SH-SY5Y (cell line): ENCODE measurements at regions not wholly inside any gene's neighbourhood (a gene's known extent, or its start where the extent isn't known, plus 50 kb on each side); places are given as distances from the start of the nearest gene placed in this dataset.

Experiments
- GATA2 ChIP-seq: IDR thresholded peaks from 2 replicates; pipeline ENCODE4 v1.6.1; 2011; ENCODE audit warnings: mild to moderate bottlenecking, low read depth, low read length
- GATA3 ChIP-seq: IDR thresholded peaks from 2 replicates; pipeline ENCODE4 v1.6.1; 2011; ENCODE audit warnings: low read depth, mild to moderate bottlenecking, low read length, moderate library complexity

DNA sequence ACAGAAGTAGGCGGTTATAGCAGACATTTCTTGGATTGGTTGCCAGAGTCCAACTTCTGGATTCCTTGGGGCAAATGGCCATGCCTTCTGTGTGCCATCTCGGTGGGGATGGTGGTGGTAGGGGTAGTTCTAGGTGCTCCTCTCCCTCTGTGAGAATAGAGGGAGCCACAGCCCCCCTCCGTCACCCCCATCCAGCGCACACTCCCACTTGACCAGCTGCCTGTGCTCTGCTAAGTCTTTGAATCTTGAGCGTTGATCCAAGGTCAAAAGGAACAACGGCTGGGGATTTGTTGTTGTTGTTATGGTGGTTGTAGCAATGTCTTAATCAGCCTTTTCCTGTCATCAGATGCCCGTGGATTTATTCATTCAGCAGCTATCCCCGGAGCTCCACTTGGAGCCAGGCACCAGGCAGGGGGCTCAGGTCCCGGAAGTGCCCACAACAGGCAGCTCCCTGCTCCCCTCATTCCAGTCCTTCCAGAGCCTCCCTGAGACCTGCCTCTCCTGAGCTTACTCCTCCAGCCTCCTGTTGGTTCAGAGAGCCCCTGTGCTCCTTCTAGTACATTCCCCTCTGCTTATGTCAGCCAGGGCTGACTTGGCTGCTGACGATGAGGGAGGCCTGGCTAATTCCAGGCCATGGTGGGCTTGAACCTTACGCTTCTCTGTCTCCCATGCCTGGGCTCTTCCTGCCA is 146.6 kb upstream of the WNT4 start:
- no peak for TF ChIP-seq GATA2
- TF ChIP-seq GATA3 = no peak

DNA sequence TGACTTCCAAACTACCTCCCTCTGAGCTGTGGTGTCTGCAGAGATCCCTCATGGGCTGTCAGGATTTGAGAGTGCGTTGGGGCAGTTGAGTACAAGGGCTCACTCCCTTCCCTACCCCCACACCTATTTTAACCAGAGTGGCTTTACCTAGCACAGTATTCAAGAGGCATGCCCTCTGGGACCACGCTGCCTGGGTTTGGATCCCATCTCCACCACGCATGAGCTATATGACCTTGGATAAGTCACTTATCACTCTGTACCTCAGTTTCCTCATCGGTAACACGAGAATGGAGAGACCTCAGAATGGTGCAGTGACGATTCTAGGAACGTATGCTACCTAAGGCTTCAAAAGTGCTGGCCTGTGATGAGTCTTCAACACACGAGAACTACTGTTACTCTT is 147.3 kb upstream of the WNT4 start:
- TF ChIP-seq GATA2 = no peak
- TF ChIP-seq GATA3 = no peak

DNA sequence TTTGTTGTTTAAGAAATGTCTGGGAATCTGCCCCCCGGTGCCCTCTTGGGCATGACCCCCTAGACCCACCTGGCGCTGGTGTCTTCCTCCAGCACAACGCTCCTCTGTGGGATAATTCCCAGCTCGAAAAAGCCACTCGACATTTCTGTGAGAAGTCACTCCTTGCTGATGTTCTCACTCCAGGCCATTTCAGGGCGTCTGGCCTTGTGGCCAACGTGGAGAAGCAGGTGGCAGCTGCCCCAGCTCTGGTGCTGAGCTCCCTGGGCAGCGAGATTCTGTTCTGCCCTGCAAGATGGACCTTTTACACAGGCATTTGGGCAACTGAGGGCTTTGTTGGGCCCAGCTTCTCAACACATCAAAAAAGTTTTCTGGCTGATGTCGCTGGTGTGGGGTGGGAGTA is 147.7 kb upstream of the WNT4 start:
- TF ChIP-seq GATA2 (no peak), GATA3 (no peak)

DNA sequence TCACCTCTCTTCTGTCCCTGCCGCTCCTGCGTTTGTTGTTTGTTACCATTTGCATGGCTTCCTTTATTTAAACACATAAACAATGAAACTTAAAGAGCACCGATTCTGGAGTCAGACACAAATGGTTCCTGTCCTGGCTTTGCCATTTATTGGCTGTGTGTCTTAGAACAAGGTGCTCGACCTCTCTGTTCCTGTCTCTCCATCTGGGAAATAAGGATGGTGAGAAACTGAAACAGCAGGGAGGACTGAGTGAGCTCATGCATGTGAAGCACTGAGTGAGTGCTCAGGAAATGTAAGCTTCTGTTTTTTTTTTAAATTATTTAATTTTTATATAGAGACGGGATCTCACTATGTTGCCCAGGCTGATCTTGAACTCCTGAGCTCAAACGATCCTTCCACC is 148.2 kb upstream of the WNT4 start:
- TF ChIP-seq GATA3 (no peak), GATA2 (no peak)

DNA sequence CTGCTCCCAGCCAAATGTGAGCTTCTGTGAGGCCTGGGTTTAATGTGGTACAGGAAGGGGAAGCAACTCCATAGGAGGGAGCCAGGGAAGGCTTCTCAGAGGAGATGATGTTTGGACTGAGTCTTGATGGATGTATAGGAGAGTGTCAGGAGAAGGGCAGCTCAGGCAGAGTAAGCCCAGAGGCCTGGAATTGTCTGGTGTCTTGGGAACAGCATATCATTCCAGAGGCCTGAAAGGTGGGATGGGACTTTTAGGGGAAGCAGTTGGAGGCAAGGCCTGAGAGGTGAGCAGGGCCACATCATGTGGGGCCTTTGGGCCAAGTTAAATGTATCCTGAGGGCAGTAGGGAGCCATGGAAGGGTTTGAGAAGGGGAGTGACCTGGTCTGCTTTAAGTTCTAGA is 148.6 kb upstream of the WNT4 start:
- TF ChIP-seq GATA2 (no peak), GATA3 (no peak)

DNA sequence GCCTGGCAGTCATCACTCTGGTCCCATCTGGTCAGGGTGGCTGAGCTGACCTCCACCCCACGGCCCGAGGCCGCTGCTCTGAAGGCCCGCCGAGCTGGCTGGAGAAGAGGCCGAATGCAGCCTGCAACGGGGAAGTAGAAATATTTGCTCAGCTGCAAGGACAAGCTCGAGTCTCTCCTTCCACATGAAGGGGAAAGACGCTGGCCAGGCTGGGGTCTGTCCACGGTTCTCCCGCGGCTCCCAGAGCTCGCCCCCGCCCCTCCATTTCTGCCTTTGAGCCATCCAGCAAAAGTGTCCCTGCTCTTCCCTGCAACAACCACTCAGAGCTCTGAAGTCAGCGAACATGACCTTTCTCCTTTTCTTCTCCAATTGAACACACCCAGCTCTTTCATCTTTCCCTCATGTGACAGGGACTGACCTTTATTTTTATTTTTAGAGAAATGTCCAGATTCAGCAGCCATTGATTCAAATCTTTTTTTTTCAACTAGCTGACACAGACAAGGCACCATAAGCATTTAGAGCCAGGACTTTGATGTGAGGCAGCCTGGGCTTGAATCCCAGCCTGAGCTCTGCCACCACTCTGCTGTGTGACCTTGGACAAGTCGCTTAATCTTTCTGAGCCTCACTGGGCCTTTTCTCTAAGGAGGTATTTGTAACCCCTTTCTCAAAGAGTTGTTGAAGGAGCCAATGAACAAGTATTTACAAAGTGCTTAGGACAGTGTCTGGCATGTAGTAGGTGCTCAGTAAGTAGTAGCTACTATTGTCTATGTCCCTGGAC is 149.3 kb upstream of the WNT4 start:
- TF ChIP-seq GATA3 = no peak
- TF ChIP-seq GATA2 = no peak

DNA sequence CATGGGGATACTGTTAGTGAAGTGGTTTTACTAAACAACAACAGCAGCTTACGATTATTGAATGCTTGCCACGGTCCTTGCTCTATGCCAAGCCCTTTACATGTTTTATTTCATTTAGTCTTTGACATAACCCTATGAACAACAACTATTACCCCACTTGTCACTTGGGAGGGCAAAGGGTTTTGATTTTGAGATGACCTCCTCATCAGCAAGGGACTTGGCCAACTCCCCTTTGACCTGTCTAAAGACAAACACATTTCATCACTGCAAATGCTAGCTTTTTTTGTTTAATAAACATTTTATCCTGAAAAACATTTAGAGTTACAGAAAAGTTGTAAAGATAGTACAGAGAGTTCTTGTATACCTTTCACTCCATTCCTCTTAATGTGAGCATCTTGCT is 152.5 kb upstream of the WNT4 start:
- TF ChIP-seq GATA2 (no peak), GATA3 (no peak)

DNA sequence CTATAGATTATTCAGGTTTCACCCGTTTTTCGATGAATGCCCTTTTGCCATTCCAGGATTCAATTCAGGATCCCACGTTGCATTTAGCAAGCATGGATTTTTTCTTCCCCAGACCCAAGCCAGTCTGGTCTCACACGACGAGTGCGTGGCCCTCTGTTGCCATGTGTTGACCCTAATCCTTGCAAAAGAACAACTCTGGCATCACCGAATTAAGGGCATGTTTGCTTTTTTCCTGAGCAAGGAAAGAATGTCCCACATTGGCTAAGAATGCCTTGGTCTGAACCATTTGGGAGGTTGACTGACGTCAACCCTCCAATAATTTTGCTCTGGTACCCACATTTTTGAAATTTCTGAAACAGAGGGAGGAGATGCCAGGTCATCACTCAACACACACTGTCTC is 153.0 kb upstream of the WNT4 start:
- TF ChIP-seq GATA2 = no peak
- TF ChIP-seq GATA3 = no peak

DNA sequence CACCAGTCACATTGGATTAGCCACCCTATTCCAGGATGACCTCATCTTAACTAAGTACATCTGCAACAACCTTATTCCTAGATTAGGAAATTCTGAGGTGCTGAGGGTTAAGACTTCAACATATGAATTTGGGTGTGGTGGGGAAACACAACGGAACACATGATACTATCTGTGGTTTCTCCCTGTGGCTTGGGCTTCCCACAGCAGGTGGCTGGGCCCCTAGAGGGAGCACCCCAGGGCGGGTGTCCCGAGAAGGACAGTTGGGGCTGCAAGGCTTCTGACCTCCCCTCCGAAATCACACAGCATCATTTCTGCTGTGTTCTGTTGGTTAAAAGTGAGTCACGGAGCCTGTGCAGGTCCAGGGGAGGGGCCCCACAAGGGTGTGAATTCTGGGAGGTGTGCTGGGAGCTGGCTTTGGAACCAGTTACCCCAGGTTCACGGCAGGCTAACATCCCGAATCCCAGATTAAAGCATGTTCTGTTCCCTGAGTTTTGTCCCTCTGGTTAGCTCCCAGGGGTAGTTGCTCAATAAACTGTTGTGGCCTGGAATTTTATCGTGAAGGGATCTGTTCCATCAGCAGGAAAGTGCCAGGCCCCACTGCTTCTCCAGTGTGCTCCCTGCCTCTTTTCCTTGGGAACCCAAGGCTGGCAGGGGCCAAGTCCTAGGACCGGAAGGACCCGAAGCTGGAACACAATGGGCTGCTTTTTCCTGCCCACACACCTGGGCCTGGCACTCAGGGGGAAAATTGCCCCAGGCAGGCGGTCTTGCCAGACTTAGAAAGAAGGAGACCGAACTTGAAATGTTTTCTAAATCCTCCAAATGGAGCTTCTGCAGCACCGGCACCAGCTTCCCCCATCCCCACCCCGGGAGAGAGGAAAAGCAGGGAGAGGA is 154.0 kb upstream of the WNT4 start:
- TF ChIP-seq GATA3 = no peak
- no peak for TF ChIP-seq GATA2

DNA sequence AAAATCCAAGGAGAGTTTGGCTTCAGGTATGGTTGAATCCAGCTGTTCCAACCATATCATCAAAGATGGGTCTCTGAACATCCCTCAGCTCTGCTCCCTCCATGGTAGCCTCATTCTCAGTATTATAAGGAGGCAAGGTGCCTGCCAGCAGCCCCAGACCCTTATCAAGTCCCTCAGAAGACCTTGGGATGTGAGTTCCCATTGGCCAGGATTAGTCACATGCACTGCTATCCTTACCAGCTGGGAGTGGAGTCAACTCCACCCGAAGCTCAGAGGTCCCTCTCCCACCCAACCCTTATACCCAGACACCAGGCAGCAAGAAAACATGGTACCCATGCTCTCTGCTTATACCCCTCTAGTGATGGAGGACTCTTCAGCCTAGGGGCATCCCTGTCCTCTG is 153.7 kb upstream of the ZBTB40 start:
- TF ChIP-seq GATA3 (no peak), GATA2 (no peak)

DNA sequence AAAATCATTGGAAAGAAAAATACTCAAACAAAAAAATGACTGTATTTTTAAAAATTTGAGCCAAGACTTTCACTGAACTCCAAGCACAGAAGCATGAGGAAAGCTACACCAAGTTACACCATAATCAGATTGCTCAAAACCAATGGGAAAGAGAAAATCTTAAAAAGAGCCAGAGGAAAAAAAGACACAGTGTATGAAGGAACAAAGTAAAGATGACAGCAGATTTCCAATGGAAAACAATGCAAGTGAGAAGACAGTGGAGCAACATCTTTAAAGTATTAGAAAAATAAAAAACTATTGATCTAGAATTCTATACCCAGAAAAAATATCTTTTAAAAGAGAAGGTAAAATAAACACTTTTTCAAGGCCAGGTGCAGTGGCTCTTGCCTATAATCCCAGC is 147.8 kb upstream of the ZBTB40 start:
- TF ChIP-seq GATA2 (no peak), GATA3 (no peak)

DNA sequence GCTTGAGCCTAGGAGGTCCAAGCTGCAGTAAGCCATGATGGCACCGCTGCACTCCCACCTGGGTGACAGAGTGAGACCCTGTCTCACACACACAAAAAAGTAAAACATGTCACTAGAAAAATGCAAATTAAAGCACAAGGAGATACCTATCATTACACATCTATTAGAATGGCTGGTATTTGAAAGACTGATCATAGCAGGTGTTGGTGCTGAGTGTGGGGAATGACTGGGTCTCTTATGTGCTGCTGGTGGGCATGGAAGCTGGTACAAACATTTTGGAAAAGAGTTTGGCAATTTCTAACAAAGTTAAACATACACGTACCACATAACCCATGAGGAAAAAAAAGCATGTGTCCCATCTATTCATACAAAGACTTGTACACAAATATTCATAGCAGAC is 142.1 kb upstream of the ZBTB40 start:
- TF ChIP-seq GATA2 (no peak), GATA3 (no peak)

DNA sequence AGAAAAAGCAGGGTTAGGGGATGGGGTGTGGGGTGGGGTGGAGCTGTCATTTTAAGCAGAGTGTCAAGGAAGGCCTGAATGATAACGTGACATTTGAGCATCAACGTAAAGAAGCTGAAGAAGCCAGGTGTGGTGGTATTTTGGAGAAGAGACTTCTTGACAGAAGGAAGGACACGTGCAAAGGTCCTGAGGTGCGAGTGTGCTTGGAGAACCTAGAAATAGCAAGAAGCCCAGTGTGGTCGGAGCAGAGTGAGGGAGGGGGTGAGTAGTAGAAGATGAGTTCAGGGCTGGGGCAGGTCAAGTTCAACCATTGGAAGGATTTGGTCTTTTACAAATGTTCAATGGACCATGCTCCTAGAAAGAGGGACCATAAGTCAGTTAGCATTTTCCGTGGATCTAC is 140.2 kb upstream of the ZBTB40 start:
- no peak for TF ChIP-seq GATA3
- TF ChIP-seq GATA2 = no peak

DNA sequence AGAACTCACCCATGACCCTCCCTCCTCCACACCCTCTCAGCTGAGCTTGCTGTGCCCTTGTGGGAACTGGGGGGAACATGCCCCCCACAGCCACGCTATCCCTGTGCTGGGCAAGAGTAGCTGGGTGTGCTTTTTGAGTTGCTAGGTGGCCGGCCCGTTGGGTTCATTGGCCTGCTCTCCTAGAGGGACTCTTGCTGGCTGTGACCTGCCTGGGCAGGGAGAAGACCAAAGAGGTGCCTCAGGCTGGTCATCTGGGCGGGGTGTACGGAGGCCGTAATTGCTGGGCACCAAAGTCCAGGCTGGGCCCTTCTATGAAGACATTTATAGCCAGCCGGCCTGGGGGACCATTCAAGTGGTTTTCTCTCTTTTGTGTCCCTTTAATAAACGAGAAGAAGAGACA is 138.3 kb upstream of the ZBTB40 start:
- no peak for TF ChIP-seq GATA2
- no peak for TF ChIP-seq GATA3
